ENCODE measurements at regions not wholly inside any gene's neighbourhood (a gene's known extent, or its start where the extent isn't known, plus 50 kb on each side); places are given as distances from the start of the nearest gene placed in this dataset.
A peak's percentile ranks its signal among the peaks of the same experiment; 100 is the strongest.

DNA sequence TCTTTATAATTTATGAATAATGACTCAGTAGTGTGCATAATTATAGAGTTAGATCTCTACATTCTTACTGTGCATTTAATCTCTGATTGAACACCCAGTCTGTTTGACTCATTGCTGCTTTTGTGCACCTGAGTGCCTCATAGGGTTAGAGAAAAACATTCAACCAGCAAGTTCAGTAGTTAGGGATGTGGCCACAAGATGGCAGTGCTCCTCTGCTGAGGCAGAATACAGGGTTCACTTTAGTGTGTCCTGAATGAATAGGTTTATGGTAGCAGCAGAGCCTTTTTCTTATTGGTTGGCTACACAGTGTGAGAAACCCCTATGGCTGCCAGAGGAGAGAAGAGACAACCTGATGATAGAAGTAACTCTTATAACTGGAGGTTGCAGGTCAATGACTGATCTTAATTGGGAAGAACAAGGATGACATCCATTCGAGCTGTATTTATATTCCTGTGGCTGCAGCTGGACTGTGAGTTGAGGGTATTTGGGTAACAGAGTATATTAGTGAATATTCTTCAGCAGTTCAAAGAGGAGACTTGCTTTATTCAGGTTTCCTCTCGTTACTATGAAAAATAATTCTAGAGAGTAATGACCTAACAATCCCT is 194.9 kb upstream of the OR4E1 start:
- Histone ChIP-seq H3K27me3 (ENCODE audit: insufficient read depth, poor library complexity, severe bottlenecking) (peaks cover 2% of the 10 kb centered on the region), H3K4me3 (replicated peaks; ENCODE audit: insufficient read depth, low read length) (no peak overlapping the region), H3K27ac (replicated peaks) (no peak overlapping the region)
- peak in 1 of 2 experiments; percentile 51 for DNase-seq (ENCODE audit: low read depth in 1 of 2, low spot score in 1 of 2)
- TF ChIP-seq, protein P1, sequence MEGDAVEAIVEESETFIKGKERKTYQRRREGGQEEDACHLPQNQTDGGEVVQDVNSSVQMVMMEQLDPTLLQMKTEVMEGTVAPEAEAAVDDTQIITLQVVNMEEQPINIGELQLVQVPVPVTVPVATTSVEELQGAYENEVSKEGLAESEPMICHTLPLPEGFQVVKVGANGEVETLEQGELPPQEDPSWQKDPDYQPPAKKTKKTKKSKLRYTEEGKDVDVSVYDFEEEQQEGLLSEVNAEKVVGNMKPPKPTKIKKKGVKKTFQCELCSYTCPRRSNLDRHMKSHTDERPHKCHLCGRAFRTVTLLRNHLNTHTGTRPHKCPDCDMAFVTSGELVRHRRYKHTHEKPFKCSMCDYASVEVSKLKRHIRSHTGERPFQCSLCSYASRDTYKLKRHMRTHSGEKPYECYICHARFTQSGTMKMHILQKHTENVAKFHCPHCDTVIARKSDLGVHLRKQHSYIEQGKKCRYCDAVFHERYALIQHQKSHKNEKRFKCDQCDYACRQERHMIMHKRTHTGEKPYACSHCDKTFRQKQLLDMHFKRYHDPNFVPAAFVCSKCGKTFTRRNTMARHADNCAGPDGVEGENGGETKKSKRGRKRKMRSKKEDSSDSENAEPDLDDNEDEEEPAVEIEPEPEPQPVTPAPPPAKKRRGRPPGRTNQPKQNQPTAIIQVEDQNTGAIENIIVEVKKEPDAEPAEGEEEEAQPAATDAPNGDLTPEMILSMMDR (IDR thresholded peaks at IDR 0.05; ENCODE audit: insufficient read depth, low read length): peak; percentile 84
- TF ChIP-seq POLR2AphosphoS5 (IDR thresholded peaks at IDR 0.05; ENCODE audit: low read depth) (no peak), SPI1 (IDR thresholded peaks at IDR 0.05; ENCODE audit: borderline replicate concordance, low read depth) (no peak)

DNA sequence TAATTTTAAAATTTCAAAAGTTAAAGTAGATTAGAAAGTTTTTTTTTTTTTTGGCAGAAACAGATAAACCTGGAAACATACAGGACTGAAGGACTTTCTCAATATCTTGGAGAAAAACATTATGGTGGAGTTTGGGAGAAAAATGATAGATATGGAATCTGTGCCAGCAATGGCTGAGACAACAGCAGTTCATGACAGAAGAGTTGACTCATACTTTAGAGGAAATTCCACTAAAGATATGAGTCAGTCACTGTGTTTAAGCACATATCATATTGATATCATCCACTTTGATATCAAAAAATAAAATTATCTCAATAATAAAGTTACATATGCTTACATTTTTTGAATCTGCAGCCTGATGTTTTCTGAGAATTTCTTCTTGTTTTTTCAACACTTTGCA is 193.9 kb upstream of the OR4E1 start:
- Histone ChIP-seq H3K27ac (replicated peaks) (no peak overlapping the region), H3K27me3 (ENCODE audit: insufficient read depth, poor library complexity, severe bottlenecking) (no peaks in the 10 kb centered on the region), H3K4me3 (replicated peaks; ENCODE audit: insufficient read depth, low read length) (no peak overlapping the region)
- DNase-seq (ENCODE audit: low read depth in 1 of 2, low spot score in 1 of 2): no peak
- TF ChIP-seq GABPA (IDR thresholded peaks at IDR 0.05; ENCODE audit: low read depth): no peak
- TF ChIP-seq SPI1 (IDR thresholded peaks at IDR 0.05; ENCODE audit: borderline replicate concordance, low read depth): no peak
- no peak for TF ChIP-seq POLR2AphosphoS5 (IDR thresholded peaks at IDR 0.05; ENCODE audit: low read depth)
- TF ChIP-seq, protein P1 (IDR thresholded peaks at IDR 0.05; ENCODE audit: insufficient read depth, low read length): no peak
- TF ChIP-seq, protein P2, sequence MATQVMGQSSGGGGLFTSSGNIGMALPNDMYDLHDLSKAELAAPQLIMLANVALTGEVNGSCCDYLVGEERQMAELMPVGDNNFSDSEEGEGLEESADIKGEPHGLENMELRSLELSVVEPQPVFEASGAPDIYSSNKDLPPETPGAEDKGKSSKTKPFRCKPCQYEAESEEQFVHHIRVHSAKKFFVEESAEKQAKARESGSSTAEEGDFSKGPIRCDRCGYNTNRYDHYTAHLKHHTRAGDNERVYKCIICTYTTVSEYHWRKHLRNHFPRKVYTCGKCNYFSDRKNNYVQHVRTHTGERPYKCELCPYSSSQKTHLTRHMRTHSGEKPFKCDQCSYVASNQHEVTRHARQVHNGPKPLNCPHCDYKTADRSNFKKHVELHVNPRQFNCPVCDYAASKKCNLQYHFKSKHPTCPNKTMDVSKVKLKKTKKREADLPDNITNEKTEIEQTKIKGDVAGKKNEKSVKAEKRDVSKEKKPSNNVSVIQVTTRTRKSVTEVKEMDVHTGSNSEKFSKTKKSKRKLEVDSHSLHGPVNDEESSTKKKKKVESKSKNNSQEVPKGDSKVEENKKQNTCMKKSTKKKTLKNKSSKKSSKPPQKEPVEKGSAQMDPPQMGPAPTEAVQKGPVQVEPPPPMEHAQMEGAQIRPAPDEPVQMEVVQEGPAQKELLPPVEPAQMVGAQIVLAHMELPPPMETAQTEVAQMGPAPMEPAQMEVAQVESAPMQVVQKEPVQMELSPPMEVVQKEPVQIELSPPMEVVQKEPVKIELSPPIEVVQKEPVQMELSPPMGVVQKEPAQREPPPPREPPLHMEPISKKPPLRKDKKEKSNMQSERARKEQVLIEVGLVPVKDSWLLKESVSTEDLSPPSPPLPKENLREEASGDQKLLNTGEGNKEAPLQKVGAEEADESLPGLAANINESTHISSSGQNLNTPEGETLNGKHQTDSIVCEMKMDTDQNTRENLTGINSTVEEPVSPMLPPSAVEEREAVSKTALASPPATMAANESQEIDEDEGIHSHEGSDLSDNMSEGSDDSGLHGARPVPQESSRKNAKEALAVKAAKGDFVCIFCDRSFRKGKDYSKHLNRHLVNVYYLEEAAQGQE (IDR thresholded peaks at IDR 0.05; ENCODE audit: insufficient replicate concordance, low read depth): no peak

DNA sequence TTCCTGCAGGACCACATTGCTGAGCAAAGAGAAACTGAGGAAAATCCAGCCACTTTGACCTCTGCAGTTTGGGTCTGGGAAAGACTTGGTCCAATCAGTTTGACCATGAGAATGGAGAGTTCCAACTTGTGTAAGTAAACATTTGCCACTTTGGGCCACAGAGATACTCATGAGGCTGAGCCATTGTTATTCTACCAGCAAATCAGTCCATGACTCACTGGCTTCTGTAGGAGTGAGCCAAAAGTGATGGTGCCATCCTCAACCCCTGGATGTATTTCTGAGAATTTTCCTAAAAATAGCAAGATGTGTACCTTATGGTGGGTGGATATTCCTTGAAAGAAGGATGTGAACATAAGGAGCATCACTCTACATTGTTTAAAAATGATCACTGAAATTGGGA is 192.9 kb upstream of the OR4E1 start:
- no peak for DNase-seq (ENCODE audit: low read depth in 1 of 2, low spot score in 1 of 2)
- TF ChIP-seq SPI1 (IDR thresholded peaks at IDR 0.05; ENCODE audit: borderline replicate concordance, low read depth): no peak
- TF ChIP-seq, protein P1 (IDR thresholded peaks at IDR 0.05; ENCODE audit: insufficient read depth, low read length): no peak
- TF ChIP-seq, protein P2 (IDR thresholded peaks at IDR 0.05; ENCODE audit: insufficient replicate concordance, low read depth): no peak
- TF ChIP-seq POLR2AphosphoS5 (IDR thresholded peaks at IDR 0.05; ENCODE audit: low read depth): no peak
- no peak for TF ChIP-seq GABPA (IDR thresholded peaks at IDR 0.05; ENCODE audit: low read depth)
- Histone ChIP-seq H3K27me3 (ENCODE audit: insufficient read depth, poor library complexity, severe bottlenecking) (no peaks in the 10 kb centered on the region), H3K27ac (replicated peaks) (no peak overlapping the region), H3K4me3 (replicated peaks; ENCODE audit: insufficient read depth, low read length) (no peak overlapping the region)

DNA sequence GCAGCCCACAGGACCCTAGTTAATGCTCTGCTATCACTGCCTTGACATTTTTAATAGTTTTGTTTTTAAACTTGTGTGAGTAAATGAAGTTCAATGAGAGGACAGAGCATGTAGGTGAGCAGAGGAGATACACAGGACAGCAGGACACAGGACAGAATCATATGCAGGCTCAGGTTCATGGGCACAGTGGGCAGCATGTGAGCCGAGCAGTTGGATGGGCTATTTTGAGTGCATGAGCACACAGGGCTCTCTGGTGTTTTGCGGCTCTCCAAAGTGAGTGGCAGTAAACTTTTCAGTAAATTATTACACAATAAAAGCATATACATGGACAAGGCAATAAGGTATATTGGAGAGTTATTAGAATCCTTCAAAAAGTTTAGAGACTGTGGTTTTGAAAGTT is 189.7 kb upstream of the OR4E1 start:
- peaks cover 3% of the 10 kb centered on the region for H3K27me3 ChIP-seq (ENCODE audit: insufficient read depth, poor library complexity, severe bottlenecking)
- H3K27ac ChIP-seq (replicated peaks): no peak overlapping the region
- no peak overlapping the region for H3K4me3 ChIP-seq (replicated peaks; ENCODE audit: insufficient read depth, low read length)
- DNase-seq (ENCODE audit: low read depth in 1 of 2, low spot score in 1 of 2): no peak
- TF ChIP-seq POLR2AphosphoS5 (IDR thresholded peaks at IDR 0.05; ENCODE audit: low read depth) (no peak), SPI1 (IDR thresholded peaks at IDR 0.05; ENCODE audit: borderline replicate concordance, low read depth) (no peak), GABPA (IDR thresholded peaks at IDR 0.05; ENCODE audit: low read depth) (no peak)
- TF ChIP-seq, protein P1 (IDR thresholded peaks at IDR 0.05; ENCODE audit: insufficient read depth, low read length): no peak
- TF ChIP-seq, protein P2 (IDR thresholded peaks at IDR 0.05; ENCODE audit: insufficient replicate concordance, low read depth): no peak
